HG02642 (cell line): ENCODE measurements at regions not wholly inside any gene's neighbourhood (a gene's known extent, or its start where the extent isn't known, plus 50 kb on each side); places are given as distances from the start of the nearest gene placed in this dataset.

ENCODE experiments used
- ATAC-seq: cut with Tn5 transposase; IDR thresholded peaks from one replicate; pipeline ENCODE4 v1.9.1; 2021; ENCODE audit warnings: mild to moderate bottlenecking; ENCODE audit not compliant: unreplicated experiment, poor library complexity

GRCh38 chr4:110292994-110293744 lies 94.8 kb upstream of the ELOVL6 start:
- ATAC-seq, result no peak

- ATAC-seq, result no peak
Measured at GRCh38 chr4:110290511-110290910, 92.1 kb upstream of the ELOVL6 start.

GRCh38 chr4:110289601-110290100 lies 91.2 kb upstream of the ELOVL6 start:
- ATAC-seq, result no peak

GRCh38 chr4:110287130-110287529 lies 88.7 kb upstream of the ELOVL6 start:
- peak; percentile 100 for ATAC-seq

- ATAC-seq, result no peak
Measured at GRCh38 chr4:110278127-110278526, 79.7 kb upstream of the ELOVL6 start.

- ATAC-seq, result no peak
Measured at GRCh38 chr4:110275871-110276270, 77.5 kb upstream of the ELOVL6 start.

- no peak for ATAC-seq
Measured at GRCh38 chr4:110271986-110272385, 73.6 kb upstream of the ELOVL6 start.

GRCh38 chr4:110270492-110271197 lies 72.2 kb upstream of the ELOVL6 start:
- no peak for ATAC-seq

GRCh38 chr4:110268790-110269189 lies 70.4 kb upstream of the ELOVL6 start:
- ATAC-seq, result peak; percentile 19

GRCh38 chr4:110268352-110268751 lies 69.9 kb upstream of the ELOVL6 start:
- ATAC-seq, result peak; percentile 51

- no peak for ATAC-seq
Measured at GRCh38 chr4:110266136-110266535, 67.7 kb upstream of the ELOVL6 start.

- no peak for ATAC-seq
Measured at GRCh38 chr4:110265001-110265400, 66.6 kb upstream of the ELOVL6 start.

- ATAC-seq, result no peak
Measured at GRCh38 chr4:110260299-110260698, 61.9 kb upstream of the ELOVL6 start.

GRCh38 chr4:110250023-110250387 lies 51.6 kb upstream of the ELOVL6 start:
- ATAC-seq, result no peak

GRCh38 chr4:110248831-110249253 lies 50.4 kb upstream of the ELOVL6 start:
- ATAC-seq, result no peak
